GM19468 (cell line): ENCODE measurements at regions not wholly inside any gene's neighbourhood (a gene's known extent, or its start where the extent isn't known, plus 50 kb on each side); places are given as distances from the start of the nearest gene placed in this dataset.
A peak's percentile ranks its signal among the peaks of the same experiment; 100 is the strongest.
"Not testable (repeated sequence)": the region's sequence is repeated elsewhere in the genome, so short reads cannot be mapped to it uniquely, and the experiment has no call there.

Experiments
- ATAC-seq: cut with Tn5 transposase; IDR thresholded peaks from one replicate; pipeline ENCODE4 v1.9.1; 2021; ENCODE audit warnings: mild to moderate bottlenecking, moderate library complexity, moderate number of reproducible peaks; ENCODE audit not compliant: unreplicated experiment; ENCODE audit errors: extremely low read depth

DNA sequence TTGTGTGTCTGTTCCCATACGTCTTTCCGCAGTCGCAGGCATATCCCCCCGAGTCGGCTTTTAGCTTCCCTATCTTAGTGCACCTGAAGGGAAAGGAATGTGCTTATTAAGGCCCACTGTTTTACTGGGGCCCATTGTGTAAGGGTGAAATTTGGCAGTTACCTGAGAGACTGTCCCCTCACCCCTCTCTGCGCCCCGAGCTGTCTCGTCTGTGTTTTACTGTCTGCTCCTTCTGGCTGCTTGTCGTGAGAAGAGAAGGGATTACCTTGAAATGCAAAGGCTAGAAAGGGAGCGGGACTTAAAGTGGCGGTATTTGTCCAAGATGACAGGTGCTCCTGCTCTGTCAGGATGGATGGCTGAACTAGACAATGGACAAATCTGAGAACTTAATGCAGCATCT is 233.0 kb upstream of the POU1F1 start:
- no peak for ATAC-seq

- no peak for ATAC-seq
Measured at GRCh38 chr3:87508921-87509320, 232.5 kb upstream of the POU1F1 start.

DNA sequence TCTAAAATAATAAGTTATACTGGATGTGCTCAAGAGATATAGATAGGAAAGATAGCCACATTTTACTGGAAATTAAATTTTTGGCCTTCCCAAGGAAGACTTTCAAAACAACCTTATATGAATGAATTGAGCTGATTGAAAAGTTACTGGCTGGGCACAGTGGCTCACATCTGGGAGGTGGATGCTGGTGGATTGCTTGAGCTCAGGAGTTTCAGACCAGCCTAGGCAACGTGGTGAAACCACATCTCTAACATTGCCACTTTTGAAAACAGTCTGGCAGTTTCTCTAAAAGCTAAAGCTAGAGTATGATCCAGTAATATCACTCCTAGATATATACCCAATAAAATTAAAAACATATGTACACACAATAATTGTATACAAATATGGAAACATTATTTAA is 231.4 kb upstream of the POU1F1 start:
- ATAC-seq: no peak

GRCh38 chr3:87503900-87504498 is 227.6 kb upstream of the POU1F1 start:
- peak; percentile 77 for ATAC-seq

DNA sequence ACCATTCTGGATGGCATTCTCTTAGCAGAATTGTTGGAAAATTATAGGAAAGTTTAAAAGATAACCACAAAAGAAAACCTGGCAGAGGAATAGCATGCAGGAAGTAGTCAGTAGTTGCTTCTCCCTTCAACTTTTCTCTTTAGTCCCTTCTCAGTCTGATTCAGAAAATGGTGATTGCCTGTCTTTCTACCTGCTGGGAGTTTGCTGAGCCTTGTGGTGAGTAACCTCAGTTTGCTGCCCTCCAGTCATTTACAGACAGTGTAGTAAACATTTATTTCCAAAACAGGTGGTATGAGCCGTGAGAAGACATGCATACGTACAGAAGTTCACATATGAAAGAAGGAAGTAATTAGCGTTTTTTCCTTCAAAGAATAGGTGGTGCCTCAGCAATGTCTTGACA is 224.7 kb upstream of the POU1F1 start:
- ATAC-seq: no peak

GRCh38 chr3:87498358-87499080 is 222.1 kb upstream of the POU1F1 start:
- ATAC-seq: no peak

- ATAC-seq: no peak
Measured at GRCh38 chr3:87495938-87496337, 219.6 kb upstream of the POU1F1 start.

GRCh38 chr3:87494264-87494663 is 217.9 kb upstream of the POU1F1 start:
- no peak for ATAC-seq

DNA sequence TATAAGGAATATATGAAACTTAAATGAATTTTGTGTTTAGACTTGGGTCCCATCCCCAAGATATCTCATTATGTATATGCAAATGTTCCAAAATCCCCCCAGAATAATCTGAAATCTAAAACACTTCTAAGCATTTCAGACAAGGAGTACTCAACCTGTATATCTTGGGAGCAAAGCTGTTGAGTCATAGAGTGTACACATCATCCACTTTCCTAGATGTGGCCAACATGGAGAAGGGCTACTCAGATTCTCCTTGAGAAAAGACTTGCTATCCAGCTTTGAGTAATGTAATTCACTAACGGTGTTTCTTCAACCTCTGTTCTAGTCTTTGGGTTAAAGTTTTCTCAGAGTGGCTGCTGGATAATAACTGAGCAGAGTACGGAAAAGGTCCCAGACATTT is 215.5 kb upstream of the POU1F1 start:
- ATAC-seq: no peak

GRCh38 chr3:87489892-87490291 is 213.5 kb upstream of the POU1F1 start:
- ATAC-seq: no peak

DNA sequence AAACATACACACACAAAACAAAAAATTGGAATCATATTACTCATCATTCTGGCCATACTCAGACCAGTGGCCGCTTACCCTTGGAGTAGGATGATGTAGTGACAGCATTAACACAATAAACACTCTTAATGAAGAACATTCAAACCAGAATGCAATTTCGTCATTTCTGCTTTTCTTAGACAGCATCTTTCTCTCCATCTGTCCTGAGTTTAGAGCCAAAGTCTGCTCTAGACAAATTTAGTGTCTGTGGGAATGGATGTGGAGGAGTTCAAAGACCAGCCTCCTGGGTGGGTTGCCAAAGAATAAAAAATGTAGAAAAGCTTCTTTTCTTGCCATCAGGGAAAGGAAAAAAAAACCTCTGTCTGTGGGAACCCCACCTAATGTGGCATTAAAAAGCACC is 212.4 kb upstream of the POU1F1 start:
- ATAC-seq: no peak

DNA sequence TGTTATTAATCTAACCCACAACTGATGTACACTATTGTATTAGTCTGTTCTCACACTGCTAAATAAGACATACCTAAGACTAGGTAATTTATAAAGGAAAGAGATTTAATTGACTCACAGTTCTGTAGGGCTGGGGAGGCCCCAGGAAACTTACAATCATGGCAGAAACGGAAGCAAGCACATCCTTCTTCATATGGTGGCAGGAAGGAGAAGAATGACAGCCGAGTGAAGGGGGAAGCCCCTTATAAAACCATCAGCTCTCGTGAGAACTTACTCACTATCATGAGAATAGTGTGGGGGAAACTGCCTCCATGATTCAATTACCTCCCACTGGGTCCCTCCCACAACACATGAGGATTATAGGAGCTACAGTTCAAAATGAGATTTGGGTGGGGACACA is 210.3 kb upstream of the POU1F1 start:
- not testable (repeated sequence) for ATAC-seq

GRCh38 chr3:87486115-87486514 is 209.7 kb upstream of the POU1F1 start:
- no peak for ATAC-seq

DNA sequence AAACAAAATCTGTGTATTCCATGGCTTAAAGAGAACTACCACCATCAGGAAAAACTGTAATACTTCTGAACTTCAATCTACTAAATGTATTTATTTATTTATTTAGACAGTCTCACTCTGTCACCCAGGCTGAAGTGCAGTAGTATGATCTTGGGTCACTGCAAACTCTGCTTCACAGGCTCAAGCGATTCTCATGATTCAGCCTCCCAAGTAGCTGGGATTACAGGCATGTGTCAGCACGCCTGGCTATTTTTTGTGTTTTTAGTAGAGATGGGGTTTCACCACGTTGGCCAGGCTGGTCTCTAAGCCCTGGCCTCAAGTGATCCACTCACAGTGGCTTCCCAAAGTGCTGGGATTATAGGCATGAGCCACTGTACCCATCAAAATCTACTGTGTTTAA is 202.3 kb upstream of the POU1F1 start:
- no peak for ATAC-seq

- ATAC-seq: no peak
Measured at GRCh38 chr3:87473944-87474343, 197.6 kb upstream of the POU1F1 start.

GRCh38 chr3:87468938-87469337 is 192.6 kb upstream of the POU1F1 start:
- ATAC-seq: no peak

- ATAC-seq: no peak
Measured at GRCh38 chr3:87468235-87468634, 191.9 kb upstream of the POU1F1 start.

GRCh38 chr3:87462228-87462627 is 185.8 kb upstream of the POU1F1 start:
- no peak for ATAC-seq

DNA sequence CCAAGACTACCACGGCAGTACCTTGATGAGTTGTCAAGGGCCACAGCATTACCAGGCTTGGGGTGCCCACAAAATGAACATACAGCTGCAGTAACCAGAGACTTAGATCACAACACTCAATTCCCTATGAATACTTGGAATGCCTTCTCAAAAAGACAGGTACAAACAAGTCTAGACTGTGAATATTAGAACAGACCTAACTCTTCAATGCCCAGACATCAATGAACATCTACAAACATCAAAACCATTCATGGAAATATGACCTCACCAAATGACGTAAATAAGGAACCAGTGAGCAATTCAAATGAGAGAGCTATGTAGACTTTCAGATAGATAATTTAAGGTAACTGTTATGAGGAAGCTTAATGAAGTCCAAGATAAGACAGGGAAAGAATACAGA is 185.1 kb upstream of the POU1F1 start:
- no peak for ATAC-seq

- ATAC-seq: no peak
Measured at GRCh38 chr3:87461036-87461435, 184.7 kb upstream of the POU1F1 start.

- no peak for ATAC-seq
Measured at GRCh38 chr3:87448558-87448957, 172.2 kb upstream of the POU1F1 start.

DNA sequence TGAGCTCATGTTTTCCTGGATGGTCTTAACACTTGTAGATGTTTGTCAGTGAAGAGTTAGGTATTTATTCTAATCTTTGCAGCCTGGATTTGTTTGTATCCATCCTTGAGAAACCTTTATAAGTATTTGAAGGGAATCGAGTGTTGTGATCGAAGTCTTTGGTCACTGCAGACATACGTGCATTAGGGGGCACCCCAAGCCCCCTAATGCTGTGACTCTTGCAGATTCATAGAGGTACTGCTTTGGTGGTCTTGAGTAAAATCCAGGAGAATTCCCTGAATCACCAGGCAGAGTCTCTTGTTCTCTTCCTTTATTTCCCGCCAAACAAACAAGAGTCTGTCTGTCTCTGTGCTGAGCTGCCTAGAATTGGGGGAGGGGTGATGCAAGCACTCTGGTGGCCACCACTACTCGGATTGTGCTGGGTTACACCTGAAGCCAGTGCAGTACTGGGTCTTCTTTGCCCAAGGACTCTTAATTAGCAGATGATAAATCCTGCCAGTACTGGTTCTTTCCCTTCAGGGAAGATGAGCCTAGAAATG is 170.5 kb upstream of the POU1F1 start:
- no peak for ATAC-seq
